Loucy (cell line): ENCODE measurements at regions not wholly inside any gene's neighbourhood (a gene's known extent, or its start where the extent isn't known, plus 50 kb on each side); places are given as distances from the start of the nearest gene placed in this dataset.

Source experiments
- H2AFZ ChIP-seq: fragments of 200-600 bp; sonication (generic); 2 replicates; pipeline ENCODE4 v1.6.0; 2016; ENCODE audit warnings: antibody characterized with exemption, mild to moderate bottlenecking, low read length, moderate library complexity
- H3F3A ChIP-seq: fragments of 200-600 bp; 2 replicates; pipeline ENCODE4 v1.6.0; 2016; ENCODE audit warnings: antibody characterized with exemption, low read depth, mild to moderate bottlenecking
- H3K27me3 ChIP-seq: fragments of 200-600 bp; sonication (generic); 2 replicates; pipeline ENCODE4 v1.6.1; 2014; ENCODE audit warnings: low read length, mild to moderate bottlenecking; ENCODE audit not compliant: insufficient read depth, poor library complexity, severe bottlenecking
- H3K36me3 ChIP-seq: fragments of 200-600 bp; sonication (generic); 2 replicates; pipeline ENCODE4 v1.6.1; 2016; ENCODE audit warnings: low read length; ENCODE audit not compliant: insufficient read depth
- H3K4me1 ChIP-seq: fragments of 200-600 bp; sonication (generic); 2 replicates; pipeline ENCODE4 v1.5.1; 2014; ENCODE audit warnings: low read length, mild to moderate bottlenecking; ENCODE audit not compliant: insufficient read depth, poor library complexity, severe bottlenecking
- H3K4me2 ChIP-seq: fragments of 200-600 bp; sonication (generic); 2 replicates; pipeline ENCODE4 v1.6.0; 2014; ENCODE audit warnings: antibody characterized with exemption, low read length, low read depth, mild to moderate bottlenecking; ENCODE audit not compliant: poor library complexity, severe bottlenecking
- H3K4me3 ChIP-seq: fragments of 200-600 bp; sonication (generic); 2 replicates; pipeline ENCODE4 v1.5.1; 2014; ENCODE audit warnings: low read length, mild to moderate bottlenecking, mixed read lengths; ENCODE audit not compliant: poor library complexity, severe bottlenecking
- H3K79me2 ChIP-seq: fragments of 200-600 bp; sonication (generic); 2 replicates; pipeline ENCODE4 v1.6.1; 2014; ENCODE audit warnings: low read length; ENCODE audit not compliant: insufficient read depth
- H3K9ac ChIP-seq: fragments of 200-600 bp; sonication (generic); 2 replicates; pipeline ENCODE4 v1.6.0; 2014; ENCODE audit warnings: mild to moderate bottlenecking, low read depth, low read length, moderate library complexity; ENCODE audit not compliant: poor library complexity, severe bottlenecking
- H3K9me2 ChIP-seq: fragments of 200-600 bp; sonication (generic); replicated peaks from 2 replicates; pipeline ENCODE4 v1.6.1; 2016; ENCODE audit warnings: low read depth, low read length, mixed read lengths
- H3K9me3 ChIP-seq: fragments of 200-600 bp; sonication (generic); 2 replicates; pipeline ENCODE4 v1.6.1; 2014; ENCODE audit warnings: mild to moderate bottlenecking, antibody characterized with exemption, low read length, low read depth; ENCODE audit not compliant: insufficient read depth
- H4K20me1 ChIP-seq: fragments of 200-600 bp; sonication (generic); 2 replicates; pipeline ENCODE4 v1.6.0; 2014; ENCODE audit warnings: antibody characterized with exemption, low read length, mild to moderate bottlenecking; ENCODE audit not compliant: insufficient read depth, poor library complexity, severe bottlenecking
- EZH2phosphoT487 ChIP-seq: fragments of 200-600 bp; IDR thresholded peaks from 2 replicates; pipeline ENCODE4 v1.6.1; 2018; ENCODE audit warnings: antibody characterized with exemption, mild to moderate bottlenecking, moderate library complexity, borderline replicate concordance
- TF ChIP-seq, protein P1 (sequence below): fragments of 200-600 bp; sonication (generic); conservative IDR thresholded peaks from 2 replicates; pipeline ENCODE4 v1.5.1; 2014; ENCODE audit warnings: mild to moderate bottlenecking, antibody characterized with exemption, low read length

DNA sequence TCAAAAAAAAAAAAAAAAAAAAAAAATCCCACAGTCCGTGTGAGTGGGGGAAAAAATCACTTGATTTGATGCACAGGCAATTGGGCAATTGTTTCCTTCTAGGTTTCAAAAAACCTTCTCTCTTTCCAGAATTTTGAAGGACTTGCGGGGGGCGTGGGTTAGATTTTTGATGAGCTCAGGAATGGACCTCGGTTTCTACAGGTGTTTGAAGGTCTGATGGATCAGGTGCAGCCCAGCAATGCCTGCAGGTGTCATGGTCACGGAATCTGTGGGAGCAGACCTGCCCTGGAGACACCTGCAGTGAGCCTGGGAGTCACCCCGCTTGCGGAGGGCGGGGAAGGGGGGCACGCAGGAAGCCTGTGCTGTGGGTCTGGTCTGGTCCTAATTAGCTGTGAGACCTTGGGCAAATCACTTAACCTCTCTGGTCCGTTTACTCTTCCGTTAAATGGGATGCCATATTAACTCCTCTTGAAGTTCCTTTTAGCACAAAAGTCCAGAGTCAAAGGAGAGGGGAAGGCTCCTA, 174.2 kb downstream of the IRF8 start:
- H3K9me3 ChIP-seq, result no peaks in the 10 kb centered on the region
- no peaks in the 10 kb centered on the region for H3K79me2 ChIP-seq
- no peaks in the 10 kb centered on the region for H3F3A ChIP-seq
- H3K4me2 ChIP-seq, result no peak overlapping the region
- H3K36me3 ChIP-seq, result no peaks in the 10 kb centered on the region
- H3K4me1 ChIP-seq, result no peaks in the 10 kb centered on the region
- no peak overlapping the region for H3K4me3 ChIP-seq
- no peak overlapping the region for H2AFZ ChIP-seq
- H3K27me3 ChIP-seq, result no peaks in the 10 kb centered on the region
- H3K9me2 ChIP-seq, result no peaks in the 10 kb centered on the region
- no peaks in the 10 kb centered on the region for H4K20me1 ChIP-seq
- TF ChIP-seq, protein P1, sequence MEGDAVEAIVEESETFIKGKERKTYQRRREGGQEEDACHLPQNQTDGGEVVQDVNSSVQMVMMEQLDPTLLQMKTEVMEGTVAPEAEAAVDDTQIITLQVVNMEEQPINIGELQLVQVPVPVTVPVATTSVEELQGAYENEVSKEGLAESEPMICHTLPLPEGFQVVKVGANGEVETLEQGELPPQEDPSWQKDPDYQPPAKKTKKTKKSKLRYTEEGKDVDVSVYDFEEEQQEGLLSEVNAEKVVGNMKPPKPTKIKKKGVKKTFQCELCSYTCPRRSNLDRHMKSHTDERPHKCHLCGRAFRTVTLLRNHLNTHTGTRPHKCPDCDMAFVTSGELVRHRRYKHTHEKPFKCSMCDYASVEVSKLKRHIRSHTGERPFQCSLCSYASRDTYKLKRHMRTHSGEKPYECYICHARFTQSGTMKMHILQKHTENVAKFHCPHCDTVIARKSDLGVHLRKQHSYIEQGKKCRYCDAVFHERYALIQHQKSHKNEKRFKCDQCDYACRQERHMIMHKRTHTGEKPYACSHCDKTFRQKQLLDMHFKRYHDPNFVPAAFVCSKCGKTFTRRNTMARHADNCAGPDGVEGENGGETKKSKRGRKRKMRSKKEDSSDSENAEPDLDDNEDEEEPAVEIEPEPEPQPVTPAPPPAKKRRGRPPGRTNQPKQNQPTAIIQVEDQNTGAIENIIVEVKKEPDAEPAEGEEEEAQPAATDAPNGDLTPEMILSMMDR, result no peak; the same call in 1 of the 2 replicates
- no peak for TF ChIP-seq EZH2phosphoT487
- no peak overlapping the region for H3K9ac ChIP-seq

GRCh38 chr16:86073763-86074493, 175.0 kb downstream of the IRF8 start:
- Histone ChIP-seq H3K9ac (no peak overlapping the region), H3K4me2 (no peak overlapping the region), H3K27me3 (no peaks in the 10 kb centered on the region), H2AFZ (no peak overlapping the region), H4K20me1 (no peaks in the 10 kb centered on the region), H3K79me2 (no peaks in the 10 kb centered on the region), H3K36me3 (no peaks in the 10 kb centered on the region), H3K9me3 (no peaks in the 10 kb centered on the region), H3F3A (no peaks in the 10 kb centered on the region), H3K4me1 (no peaks in the 10 kb centered on the region), H3K9me2 (no peaks in the 10 kb centered on the region), H3K4me3 (no peak overlapping the region)
- TF ChIP-seq, protein P1, result no peak
- no peak for TF ChIP-seq EZH2phosphoT487

GRCh38 chr16:86074651-86075487, 175.9 kb downstream of the IRF8 start:
- Histone ChIP-seq H3K9ac (no peak overlapping the region), H2AFZ (no peak overlapping the region), H3K27me3 (no peaks in the 10 kb centered on the region)

More at GRCh38 chr16:86074651-86075487, 175.9 kb downstream of the IRF8 start:
- no peaks in the 10 kb centered on the region for H3F3A ChIP-seq
- no peaks in the 10 kb centered on the region for H3K36me3 ChIP-seq
- no peak overlapping the region for H3K4me3 ChIP-seq
- TF ChIP-seq, protein P1, result no peak
- no peak for TF ChIP-seq EZH2phosphoT487
- no peaks in the 10 kb centered on the region for H3K79me2 ChIP-seq
- no peaks in the 10 kb centered on the region for H3K9me3 ChIP-seq
- H4K20me1 ChIP-seq, result no peaks in the 10 kb centered on the region
- H3K4me2 ChIP-seq, result no peak overlapping the region
- no peaks in the 10 kb centered on the region for H3K9me2 ChIP-seq
- no peaks in the 10 kb centered on the region for H3K4me1 ChIP-seq
